Lung microvascular endothelial cell (primary cell): ENCODE measurements at regions not wholly inside any gene's neighbourhood (a gene's known extent, or its start where the extent isn't known, plus 50 kb on each side); places are given as distances from the start of the nearest gene placed in this dataset.

Experiments used
- DNase-seq, 2 donors: peaks; one replicate each; pipeline versions ENCODE4 v3.0.0 to v3.0.0-alpha.2; 2010; ENCODE audit warnings: low read depth in 2 of 2

DNA sequence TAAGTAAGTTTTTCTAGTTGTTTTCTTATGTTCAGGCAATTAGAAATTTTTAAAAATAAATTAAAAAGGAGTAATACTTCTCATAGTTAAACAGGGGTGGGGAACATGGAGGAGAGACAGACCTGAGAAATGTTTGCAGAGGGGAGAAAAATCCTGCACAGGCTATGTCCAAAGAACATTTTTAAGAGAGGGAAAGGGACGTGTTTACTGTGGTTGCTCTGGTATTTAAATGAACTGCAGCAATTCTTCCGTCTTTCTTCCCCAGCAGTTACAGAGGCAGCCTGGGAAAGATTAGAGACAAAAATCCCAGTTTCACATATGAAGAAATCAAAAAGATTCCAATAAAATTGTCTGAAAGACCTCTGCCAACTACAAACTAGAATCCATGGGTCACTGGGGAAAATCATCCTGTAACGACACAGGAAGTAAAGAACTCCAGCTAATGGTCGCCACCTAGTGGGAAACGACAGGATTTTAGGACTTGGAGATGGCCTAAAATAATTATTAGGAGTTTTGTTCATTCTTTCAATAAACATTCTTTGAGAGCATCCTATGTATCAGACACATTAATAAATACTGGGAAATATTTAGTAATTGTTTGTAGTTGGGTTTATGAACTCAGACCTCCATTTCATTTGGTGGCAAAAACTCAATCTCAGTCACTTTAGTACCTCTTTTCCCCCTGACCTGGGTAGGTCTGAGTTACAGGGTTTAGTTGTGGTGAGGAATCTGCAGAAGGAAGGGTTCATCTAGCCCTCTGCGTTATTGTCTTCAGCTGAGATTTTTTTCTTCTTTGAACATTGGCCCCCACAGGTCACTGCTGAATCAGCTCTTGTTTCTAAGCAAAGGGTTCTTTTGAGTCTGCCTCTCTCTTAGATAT is 69.9 kb upstream of the GOLIM4 start:
- peak; percentile 78 to 84 for DNase-seq

DNA sequence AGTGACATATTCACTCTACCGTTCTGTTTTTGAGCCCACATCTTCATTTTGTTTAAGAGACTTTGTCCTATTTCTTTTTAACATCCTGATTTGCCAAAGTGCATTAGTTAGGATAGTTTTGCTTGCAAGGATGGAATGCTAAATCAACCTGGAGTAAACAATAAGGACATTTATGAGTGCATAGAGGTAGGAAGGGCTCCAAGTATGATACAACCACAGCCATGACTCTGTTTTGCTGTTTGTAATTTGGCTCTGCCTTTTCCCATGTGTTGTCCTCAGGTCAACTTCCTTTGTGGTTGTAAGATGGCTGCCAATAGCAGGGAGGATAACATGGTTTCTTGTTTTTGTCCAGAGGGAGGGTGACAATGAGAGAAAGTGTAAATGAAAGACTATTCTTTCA is 66.4 kb upstream of the GOLIM4 start:
- no peak for DNase-seq

DNA sequence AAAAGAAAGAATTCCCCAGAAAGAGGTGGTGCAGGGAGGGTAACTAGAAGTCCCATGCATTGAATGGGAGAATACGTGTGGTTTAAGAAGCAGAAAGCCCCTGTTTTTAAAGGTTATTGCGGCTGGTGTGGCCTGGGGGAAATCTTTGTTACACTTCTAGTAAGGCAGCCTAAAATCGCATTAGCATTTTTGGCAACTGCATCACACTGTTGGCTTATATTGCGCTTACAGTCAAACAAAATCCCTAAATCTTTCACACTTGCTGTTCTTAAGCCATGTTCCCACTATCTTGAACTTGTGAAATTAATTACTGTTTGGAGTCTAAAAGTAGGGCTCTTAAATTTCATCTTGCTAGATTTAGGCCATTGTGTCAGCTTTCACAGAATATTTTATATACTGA is 66.0 kb upstream of the GOLIM4 start:
- DNase-seq, result no peak

DNA sequence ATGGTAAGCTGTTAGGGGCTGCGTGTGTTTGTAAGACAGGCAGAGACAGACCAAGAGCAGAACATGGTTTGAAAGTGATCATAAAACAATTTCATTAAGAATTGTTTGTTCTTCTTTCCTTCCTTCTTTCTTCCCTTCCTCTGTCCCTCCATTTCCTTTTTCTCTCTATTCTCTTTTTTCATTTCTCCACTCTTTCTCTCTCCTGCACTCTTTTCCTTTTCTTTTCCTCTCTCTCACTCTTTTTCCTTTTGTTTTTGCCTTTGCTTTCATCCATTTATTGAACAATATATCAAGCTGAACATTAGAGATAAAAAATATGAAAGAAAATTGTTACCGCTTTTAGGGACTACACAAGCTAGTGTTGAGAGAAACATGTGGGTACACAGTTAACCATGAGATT is 62.2 kb upstream of the GOLIM4 start:
- DNase-seq, result no peak

DNA sequence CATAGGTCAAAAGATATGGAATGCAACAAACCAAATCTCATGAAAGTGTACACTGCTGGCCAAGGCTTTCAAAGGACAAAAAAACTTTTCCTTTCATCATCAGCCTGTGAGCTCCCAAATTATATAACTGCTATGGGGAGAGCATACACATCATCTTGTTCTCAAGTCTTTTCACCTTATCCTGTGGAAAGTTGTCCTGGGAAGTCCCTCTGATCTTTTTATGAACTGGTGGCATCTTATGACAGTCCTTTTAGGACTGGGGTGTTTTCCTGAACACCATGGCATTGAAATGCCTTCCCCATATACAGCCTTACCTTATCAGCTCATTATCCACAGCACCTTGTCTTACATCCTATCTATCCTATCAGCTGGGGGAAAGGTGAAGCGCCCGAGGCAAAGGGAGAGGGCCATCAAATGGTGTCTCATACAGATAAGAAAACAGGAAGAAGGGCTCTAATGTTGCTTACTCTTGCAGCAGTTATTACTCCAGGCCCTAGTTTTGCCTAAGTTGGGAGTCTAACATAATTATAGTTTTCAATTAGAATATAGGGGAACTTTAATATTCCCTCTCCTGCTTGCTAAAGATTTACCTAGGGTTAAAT is 61.5 kb upstream of the GOLIM4 start:
- no peak for DNase-seq

DNA sequence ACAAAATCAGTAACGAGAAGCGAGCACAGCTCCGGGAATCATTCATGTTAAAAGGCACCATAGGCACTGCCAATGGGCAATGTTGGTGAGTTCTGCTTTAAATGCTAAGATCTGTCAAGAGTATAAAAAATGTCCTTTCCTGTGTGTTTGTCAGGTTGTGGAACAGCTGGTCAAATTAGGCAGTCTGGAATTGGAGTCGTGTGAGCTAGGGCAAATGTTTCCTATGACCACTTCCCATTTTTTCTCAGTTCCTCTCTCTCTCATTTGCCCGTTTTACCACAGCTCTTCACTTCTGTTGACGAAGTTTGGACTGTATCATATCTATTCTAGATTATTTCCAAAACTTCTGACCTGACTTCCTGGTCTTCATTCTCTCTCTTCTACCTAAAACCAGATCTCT is 60.8 kb upstream of the GOLIM4 start:
- no peak for DNase-seq

DNA sequence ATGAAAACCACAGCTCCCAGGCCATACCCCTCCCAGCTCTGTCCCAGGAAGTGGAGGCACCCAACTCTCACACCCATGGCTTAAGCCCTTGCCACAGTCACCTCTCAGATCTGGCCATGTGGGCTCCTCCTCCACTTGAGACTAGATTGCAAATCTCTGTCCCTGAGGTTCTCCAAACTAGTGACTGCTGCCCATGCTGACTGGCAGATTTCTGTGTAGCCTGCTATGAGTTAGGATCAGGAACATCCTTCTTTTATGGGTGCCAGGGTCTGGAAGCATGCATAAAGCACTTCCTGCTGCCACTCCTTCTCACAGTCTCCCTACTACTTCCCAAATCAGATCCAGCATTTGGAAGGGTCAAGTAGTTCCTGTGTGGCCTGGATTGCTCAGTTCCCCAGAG is 59.6 kb upstream of the GOLIM4 start:
- no peak for DNase-seq

DNA sequence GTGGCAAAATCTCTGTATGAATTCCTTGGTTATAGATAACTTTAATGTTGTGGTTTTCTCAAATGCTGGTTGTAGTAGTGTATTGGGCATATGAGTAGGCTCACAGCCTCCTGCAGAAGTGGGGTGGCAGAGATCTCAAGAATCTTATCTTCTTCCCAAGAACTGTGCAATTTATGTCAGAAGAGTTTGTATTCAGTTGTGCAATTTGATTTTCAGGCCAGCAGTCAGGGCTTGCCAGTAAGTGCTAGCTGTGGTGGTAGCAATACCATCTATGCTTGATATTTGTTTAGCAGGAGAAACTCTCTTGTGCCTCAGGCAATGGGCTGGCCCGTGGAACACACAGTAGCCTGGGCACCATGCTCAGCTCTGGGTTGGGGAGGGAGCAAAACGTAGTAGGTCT is 58.4 kb upstream of the GOLIM4 start:
- no peak for DNase-seq

DNA sequence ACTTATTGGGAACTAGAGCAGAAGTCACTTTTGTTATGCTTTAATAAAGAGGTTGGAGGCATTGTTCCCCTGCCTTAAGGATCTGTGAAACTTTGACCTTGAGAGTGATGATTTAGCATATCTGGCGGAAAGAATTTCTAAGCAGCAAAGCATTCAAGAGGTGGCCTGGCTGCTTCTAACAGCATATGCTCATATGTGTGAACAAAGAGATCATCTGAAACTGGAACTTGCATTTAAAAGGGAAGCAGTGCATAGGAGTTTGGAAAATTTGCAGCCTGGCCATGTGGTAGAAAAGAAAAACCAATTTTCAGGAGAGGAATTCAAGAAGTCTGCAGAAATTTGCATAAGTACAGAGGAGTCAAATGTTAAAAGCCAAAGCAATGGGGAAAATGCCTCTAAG is 56.4 kb upstream of the GOLIM4 start:
- DNase-seq, result no peak
